Activated CD8-positive, alpha-beta memory T cell treated with anti-CD3 and anti-CD28 coated beads, Interleukin-2, amount 50 U/mL, for 48 hours (primary cell): ENCODE measurements at regions not wholly inside any gene's neighbourhood (a gene's known extent, or its start where the extent isn't known, plus 50 kb on each side); places are given as distances from the start of the nearest gene placed in this dataset.
"Not testable (repeated sequence)": the region's sequence is repeated elsewhere in the genome, so short reads cannot be mapped to it uniquely, and the experiment has no call there.

Experiments used
- DNase-seq: peaks from one replicate; pipeline ENCODE4 v3.0.0-alpha.2; 2020

GRCh38 chr20:17891131-17891530 lies 77.5 kb downstream of the SNX5 start:
- DNase-seq, result not testable (repeated sequence)

GRCh38 chr20:17890330-17890729 lies 78.3 kb downstream of the SNX5 start:
- no peak for DNase-seq

- DNase-seq, result no peak
Measured at GRCh38 chr20:17889226-17889625, 79.4 kb downstream of the SNX5 start.

- no peak for DNase-seq
Measured at GRCh38 chr20:17888044-17888443, 80.5 kb downstream of the SNX5 start.

GRCh38 chr20:17887331-17888030 lies 81.1 kb downstream of the SNX5 start:
- DNase-seq, result no peak

- no peak for DNase-seq
Measured at GRCh38 chr20:17885544-17885943, 83.0 kb downstream of the SNX5 start.

- no peak for DNase-seq
Measured at GRCh38 chr20:17885076-17885475, 83.5 kb downstream of the SNX5 start.

- DNase-seq, result no peak
Measured at GRCh38 chr20:17884307-17885003, 84.1 kb downstream of the SNX5 start.

- DNase-seq, result no peak
Measured at GRCh38 chr20:17883592-17884306, 84.8 kb downstream of the SNX5 start.

- no peak for DNase-seq
Measured at GRCh38 chr20:17882834-17883591, 85.6 kb downstream of the SNX5 start.

GRCh38 chr20:17882065-17882833 lies 86.3 kb downstream of the SNX5 start:
- no peak for DNase-seq

- DNase-seq, result no peak
Measured at GRCh38 chr20:17881741-17882064, 86.9 kb downstream of the SNX5 start.

- no peak for DNase-seq
Measured at GRCh38 chr20:17878912-17879602, 89.5 kb downstream of the SNX5 start.

- DNase-seq, result no peak
Measured at GRCh38 chr20:17878069-17878911, 90.3 kb downstream of the SNX5 start.

GRCh38 chr20:17875981-17876385 lies 92.6 kb downstream of the SNX5 start:
- no peak for DNase-seq

- DNase-seq, result no peak
Measured at GRCh38 chr20:17875106-17875980, 93.3 kb downstream of the SNX5 start.

- no peak for DNase-seq
Measured at GRCh38 chr20:17874271-17875105, 94.1 kb downstream of the SNX5 start.

GRCh38 chr20:17873410-17874270 lies 95.0 kb downstream of the SNX5 start:
- DNase-seq, result no peak
